ENCODE measurements at regions not wholly inside any gene's neighbourhood (a gene's known extent, or its start where the extent isn't known, plus 50 kb on each side); places are given as distances from the start of the nearest gene placed in this dataset.

GRCh38 chr7:32158076-32158475 is 87.9 kb upstream of the PDE1C start:
- H3K27ac Mint-ChIP-seq, result no peak overlapping the region
- no peak for TF ChIP-seq CTCF (IDR thresholded peaks at IDR 0.05; ENCODE audit: unreplicated experiment in 3 of 3)
- H3K9me3 Mint-ChIP-seq, result no peaks in the 10 kb centered on the region
- no peak overlapping the region for H3K4me3 Mint-ChIP-seq
- peaks cover 4% of the 10 kb centered on the region for H3K27me3 Mint-ChIP-seq (ENCODE audit: low read depth)
- H3K4me1 Mint-ChIP-seq, result no peaks in the 10 kb centered on the region
- no peaks in the 10 kb centered on the region for H3K36me3 Mint-ChIP-seq (ENCODE audit: low read depth)

- TF ChIP-seq CTCF (IDR thresholded peaks at IDR 0.05; ENCODE audit: unreplicated experiment in 3 of 3), result no peak
- peaks cover 4% of the 10 kb centered on the region for H3K27me3 Mint-ChIP-seq (ENCODE audit: low read depth)
- H3K27ac Mint-ChIP-seq, result no peak overlapping the region
- no peak overlapping the region for H3K4me3 Mint-ChIP-seq
- no peaks in the 10 kb centered on the region for H3K36me3 Mint-ChIP-seq (ENCODE audit: low read depth)
- peaks cover 6% of the 10 kb centered on the region for H3K9me3 Mint-ChIP-seq
- H3K4me1 Mint-ChIP-seq, result no peaks in the 10 kb centered on the region
These were observed 85.5 kb upstream of the PDE1C start for GRCh38 chr7:32155712-32156111.

- Mint-ChIP-seq H3K9me3 (peaks cover 6% of the 10 kb centered on the region), H3K27ac (no peak overlapping the region), H3K4me1 (no peaks in the 10 kb centered on the region), H3K27me3 (ENCODE audit: low read depth) (peaks cover 4% of the 10 kb centered on the region), H3K4me3 (no peak overlapping the region), H3K36me3 (ENCODE audit: low read depth) (no peaks in the 10 kb centered on the region)
- no peak for TF ChIP-seq CTCF (IDR thresholded peaks at IDR 0.05; ENCODE audit: unreplicated experiment in 3 of 3)
These were observed 84.6 kb upstream of the PDE1C start for GRCh38 chr7:32154797-32155196.

- Mint-ChIP-seq H3K4me1 (no peaks in the 10 kb centered on the region), H3K9me3 (peaks cover 6% of the 10 kb centered on the region), H3K4me3 (no peak overlapping the region), H3K36me3 (ENCODE audit: low read depth) (no peaks in the 10 kb centered on the region), H3K27me3 (ENCODE audit: low read depth) (no peaks in the 10 kb centered on the region), H3K27ac (no peak overlapping the region)
- TF ChIP-seq CTCF (IDR thresholded peaks at IDR 0.05; ENCODE audit: unreplicated experiment in 3 of 3), result no peak
These were observed 82.8 kb upstream of the PDE1C start for GRCh38 chr7:32153006-32153405.

GRCh38 chr7:32152576-32152975 is 82.4 kb upstream of the PDE1C start:
- H3K27ac Mint-ChIP-seq, result no peak overlapping the region
- H3K36me3 Mint-ChIP-seq (ENCODE audit: low read depth), result no peaks in the 10 kb centered on the region
- no peaks in the 10 kb centered on the region for H3K27me3 Mint-ChIP-seq (ENCODE audit: low read depth)
- no peak for TF ChIP-seq CTCF (IDR thresholded peaks at IDR 0.05; ENCODE audit: unreplicated experiment in 3 of 3)
- peaks cover 6% of the 10 kb centered on the region for H3K9me3 Mint-ChIP-seq
- H3K4me1 Mint-ChIP-seq, result no peaks in the 10 kb centered on the region
- H3K4me3 Mint-ChIP-seq, result no peak overlapping the region

GRCh38 chr7:32150589-32150988 is 80.4 kb upstream of the PDE1C start:
- H3K27ac Mint-ChIP-seq, result no peak overlapping the region
- peaks cover 6% of the 10 kb centered on the region for H3K9me3 Mint-ChIP-seq
- no peak overlapping the region for H3K4me3 Mint-ChIP-seq
- H3K36me3 Mint-ChIP-seq (ENCODE audit: low read depth), result no peaks in the 10 kb centered on the region
- no peak for TF ChIP-seq CTCF (IDR thresholded peaks at IDR 0.05; ENCODE audit: unreplicated experiment in 3 of 3)
- H3K4me1 Mint-ChIP-seq, result no peaks in the 10 kb centered on the region
- H3K27me3 Mint-ChIP-seq (ENCODE audit: low read depth), result no peaks in the 10 kb centered on the region

Measured in nephron (organoid).